Lower leg skin (tissue), 4 donors: ENCODE measurements at regions not wholly inside any gene's neighbourhood (a gene's known extent, or its start where the extent isn't known, plus 50 kb on each side); places are given as distances from the start of the nearest gene placed in this dataset.

Source experiments
- DNase-seq, 2 donors: peaks; one replicate each; pipeline ENCODE4 v3.0.0-alpha.2; 2019; ENCODE audit warnings: low spot score in 2 of 2
- H3K4me3 ChIP-seq: fragments of 200-600 bp; sonication (generic); 2 replicates; pipeline ENCODE4 v1.5.1; 2017; ENCODE audit warnings: mild to moderate bottlenecking, low read depth; ENCODE audit not compliant: poor library complexity, severe bottlenecking
- CTCF ChIP-seq, 3 donors: fragments of 450-650 bp; IDR thresholded peaks; one replicate each; pipeline ENCODE4 v1.5.1; 2016; ENCODE audit warnings: antibody characterized with exemption in 3 of 3, mild to moderate bottlenecking in 3 of 3, moderate library complexity in 2 of 3
- POLR2A ChIP-seq, 2 donors: fragments of 450-650 bp; IDR thresholded peaks; one replicate each; pipeline ENCODE4 v1.6.1; 2016 to 2017; ENCODE audit warnings: antibody characterized with exemption in 2 of 2, mild to moderate bottlenecking in 1 of 2, moderate library complexity in 1 of 2
- WGBS, 2 donors: methylation state at CpG; one replicate each; pipeline ENCODE4 v1.1.5; 2018; 5-methylcytosine and 5-hydroxymethylcytosine counted together
- intact Hi-C: fragments of 100-400 bp; cut with DNase I; formaldehyde crosslinking; loops from one replicate; pipeline ENCODE4 v1.15.0; 2023; ENCODE audit warnings: low total_unique reads

GRCh38 chr16:8519179-8519578 lies 71.1 kb downstream of the TMEM114 start:
- no peak overlapping the region for H3K4me3 ChIP-seq
- intact Hi-C loops: no loop called here
- DNase-seq: no peak
- 68 to 73% methylated on average over 4 of the region's 4 CpGs for WGBS, 2 donors
- TF ChIP-seq CTCF (IDR thresholded peaks at IDR 0.05): no peak
- TF ChIP-seq POLR2A (IDR thresholded peaks at IDR 0.05): no peak

GRCh38 chr16:8517280-8517679 lies 73.0 kb downstream of the TMEM114 start:
- H3K4me3 ChIP-seq: no peak overlapping the region
- TF ChIP-seq CTCF (IDR thresholded peaks at IDR 0.05) (no peak), POLR2A (IDR thresholded peaks at IDR 0.05) (no peak)
- DNase-seq: no peak
- intact Hi-C loops: no loop called here
- 81 to 83% methylated on average over 4 of the region's 4 CpGs for WGBS, 2 donors

GRCh38 chr16:8516471-8516870 lies 73.8 kb downstream of the TMEM114 start:
- TF ChIP-seq POLR2A (IDR thresholded peaks at IDR 0.05) (no peak), CTCF (IDR thresholded peaks at IDR 0.05) (no peak)
- intact Hi-C loops: no loop called here
- no peak for DNase-seq
- H3K4me3 ChIP-seq: no peak overlapping the region
- WGBS, 2 donors: 92 to 94% methylated on average over 3 of the region's 3 CpGs

GRCh38 chr16:8512941-8513624 lies 77.2 kb downstream of the TMEM114 start:
- TF ChIP-seq POLR2A (IDR thresholded peaks at IDR 0.05): no peak
- H3K4me3 ChIP-seq: no peak overlapping the region
- intact Hi-C loops: no loop called here
- 60 to 65% methylated on average over 8 of the region's 8 CpGs for WGBS, 2 donors
- DNase-seq: no peak

GRCh38 chr16:8511464-8511863 lies 78.8 kb downstream of the TMEM114 start:
- intact Hi-C loops: no loop called here
- H3K4me3 ChIP-seq: no peak overlapping the region
- no peak for DNase-seq
- TF ChIP-seq POLR2A (IDR thresholded peaks at IDR 0.05) (no peak), CTCF (IDR thresholded peaks at IDR 0.05) (no peak)
- WGBS, 2 donors: 91 to 92% methylated on average over 4 of the region's 4 CpGs

- intact Hi-C loops: no loop called here
- no peak overlapping the region for H3K4me3 ChIP-seq
- TF ChIP-seq CTCF (IDR thresholded peaks at IDR 0.05) (no peak), POLR2A (IDR thresholded peaks at IDR 0.05) (no peak)
- WGBS, 2 donors: 42 to 44% methylated on average over 6 of the region's 6 CpGs
- DNase-seq: no peak
These were observed 80.2 kb downstream of the TMEM114 start for GRCh38 chr16:8510160-8510559.
